ENCODE measurements at regions not wholly inside any gene's neighbourhood (a gene's known extent, or its start where the extent isn't known, plus 50 kb on each side); places are given as distances from the start of the nearest gene placed in this dataset.
"Not testable (repeated sequence)": the region's sequence is repeated elsewhere in the genome, so short reads cannot be mapped to it uniquely, and the experiment has no call there.

- Histone ChIP-seq H3K4me1 (no peaks in the 10 kb centered on the region), H3K27me3 (no peaks in the 10 kb centered on the region), H3K27ac (no peak overlapping the region), H3K36me3 (no peaks in the 10 kb centered on the region), H3K9me3 (no peaks in the 10 kb centered on the region), H3K4me3 (replicated peaks in 1 of 3) (no peak overlapping the region)
- no peak for DNase-seq
- 65 to 83% methylated on average over 1 of the region's 1 CpG for WGBS, 2 donors
- intact Hi-C loops (cut with DNase I), result no loop called here
- TF ChIP-seq POLR2A (IDR thresholded peaks at IDR 0.05) (no peak), CTCF (IDR thresholded peaks at IDR 0.05) (no peak)
These were observed 422.8 kb upstream of the PABPC4L start for GRCh38 chr4:134624365-134624764.

- H3K27me3 ChIP-seq; H3K4me1 ChIP-seq; DNase-seq; H3K4me3 ChIP-seq (replicated peaks in 1 of 3); intact Hi-C loops (cut with DNase I); H3K36me3 ChIP-seq; H3K27ac ChIP-seq; H3K9me3 ChIP-seq: not testable (repeated sequence)
- WGBS, 2 donors, result 66 to 75% methylated on average over 13 of the region's 13 CpGs
These were observed 421.3 kb upstream of the PABPC4L start for GRCh38 chr4:134622626-134623575.

GRCh38 chr4:134622199-134622598 is 420.6 kb upstream of the PABPC4L start:
- Histone ChIP-seq H3K9me3 (no peaks in the 10 kb centered on the region), H3K4me3 (replicated peaks in 1 of 3) (no peak overlapping the region), H3K36me3 (no peaks in the 10 kb centered on the region), H3K27me3 (no peaks in the 10 kb centered on the region), H3K4me1 (no peaks in the 10 kb centered on the region), H3K27ac (no peak overlapping the region)
- intact Hi-C loops (cut with DNase I), result no loop called here
- WGBS, 2 donors, result 95 to 96% methylated on average over 2 of the region's 2 CpGs
- no peak for TF ChIP-seq POLR2A (IDR thresholded peaks at IDR 0.05)
- TF ChIP-seq CTCF (IDR thresholded peaks at IDR 0.05), result no peak
- no peak for DNase-seq

GRCh38 chr4:134621715-134622114 is 420.1 kb upstream of the PABPC4L start:
- H3K4me3 ChIP-seq (replicated peaks in 1 of 3); H3K27me3 ChIP-seq; intact Hi-C loops (cut with DNase I); H3K36me3 ChIP-seq; H3K27ac ChIP-seq; H3K4me1 ChIP-seq; H3K9me3 ChIP-seq; DNase-seq: not testable (repeated sequence)
- WGBS, 2 donors, result 69 to 72% methylated on average over 5 of the region's 5 CpGs

GRCh38 chr4:134610956-134611355 is 409.4 kb upstream of the PABPC4L start:
- Histone ChIP-seq H3K9me3 (no peaks in the 10 kb centered on the region), H3K27me3 (no peaks in the 10 kb centered on the region), H3K27ac (no peak overlapping the region), H3K4me1 (no peaks in the 10 kb centered on the region), H3K36me3 (no peaks in the 10 kb centered on the region), H3K4me3 (replicated peaks in 1 of 3) (no peak overlapping the region)
- intact Hi-C loops (cut with DNase I), result no loop called here
- WGBS, 2 donors, result 39 to 43% methylated on average over 1 of the region's 1 CpG
- no peak for TF ChIP-seq CTCF (IDR thresholded peaks at IDR 0.05)
- TF ChIP-seq POLR2A (IDR thresholded peaks at IDR 0.05), result no peak
- DNase-seq, result peak; percentile 56 to 63

GRCh38 chr4:134610172-134610571 is 408.6 kb upstream of the PABPC4L start:
- 78 to 82% methylated on average over 1 of the region's 1 CpG for WGBS, 2 donors
- no peak overlapping the region for H3K4me3 ChIP-seq (replicated peaks in 1 of 3)
- H3K9me3 ChIP-seq, result no peaks in the 10 kb centered on the region
- H3K27ac ChIP-seq, result no peak overlapping the region
- TF ChIP-seq POLR2A (IDR thresholded peaks at IDR 0.05) (no peak), CTCF (IDR thresholded peaks at IDR 0.05) (no peak)
- no peaks in the 10 kb centered on the region for H3K4me1 ChIP-seq
- no peaks in the 10 kb centered on the region for H3K36me3 ChIP-seq
- no peaks in the 10 kb centered on the region for H3K27me3 ChIP-seq
- no peak for DNase-seq
- intact Hi-C loops (cut with DNase I), result no loop called here

Measured in thyroid gland (tissue), 4 donors.